GM18867 (cell line): ENCODE measurements at regions not wholly inside any gene's neighbourhood (a gene's known extent, or its start where the extent isn't known, plus 50 kb on each side); places are given as distances from the start of the nearest gene placed in this dataset.

Experiments
- ATAC-seq: cut with Tn5 transposase; IDR thresholded peaks from one replicate; pipeline ENCODE4 v1.9.1; 2021; ENCODE audit warnings: mild to moderate bottlenecking, moderate library complexity; ENCODE audit not compliant: unreplicated experiment

DNA sequence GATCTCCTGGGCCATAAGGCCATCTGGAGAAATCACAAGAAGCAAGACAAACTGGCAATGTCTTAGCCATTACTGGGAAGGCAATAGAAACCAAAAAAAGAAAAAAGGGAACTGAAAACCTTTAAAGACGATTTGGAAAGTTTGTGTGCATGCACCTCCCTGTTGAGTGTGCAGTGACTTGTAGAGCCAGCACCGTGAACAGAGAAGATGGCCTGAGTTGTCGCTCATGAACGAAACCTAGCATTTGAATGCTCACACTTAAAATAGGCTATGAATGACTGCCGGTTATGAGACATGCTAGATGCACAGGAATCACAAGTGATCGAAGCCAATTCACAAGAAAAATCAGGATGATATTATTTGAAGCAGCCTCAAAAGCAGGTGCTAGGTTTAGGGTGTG, 151.3 kb upstream of the ADO start:
- peak; percentile 81 for ATAC-seq

DNA sequence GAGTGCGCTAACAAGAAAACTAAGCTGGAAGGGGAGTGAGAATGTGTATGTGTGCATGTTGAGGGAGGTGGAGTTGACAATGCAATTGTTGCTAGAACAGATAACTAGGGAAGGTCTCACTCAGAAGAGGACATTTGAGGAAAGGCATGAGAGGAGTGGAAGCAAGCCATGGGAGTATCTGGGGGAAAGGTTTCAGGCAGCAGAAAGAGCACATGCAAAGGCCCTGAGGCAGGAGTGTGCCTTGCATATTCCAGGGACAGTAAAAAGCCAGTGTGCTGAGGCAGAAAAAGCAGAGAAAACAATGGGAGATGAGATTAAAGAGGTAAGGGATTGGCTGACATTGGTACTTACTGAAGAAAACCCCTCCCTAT, 149.6 kb upstream of the ADO start:
- ATAC-seq = no peak

DNA sequence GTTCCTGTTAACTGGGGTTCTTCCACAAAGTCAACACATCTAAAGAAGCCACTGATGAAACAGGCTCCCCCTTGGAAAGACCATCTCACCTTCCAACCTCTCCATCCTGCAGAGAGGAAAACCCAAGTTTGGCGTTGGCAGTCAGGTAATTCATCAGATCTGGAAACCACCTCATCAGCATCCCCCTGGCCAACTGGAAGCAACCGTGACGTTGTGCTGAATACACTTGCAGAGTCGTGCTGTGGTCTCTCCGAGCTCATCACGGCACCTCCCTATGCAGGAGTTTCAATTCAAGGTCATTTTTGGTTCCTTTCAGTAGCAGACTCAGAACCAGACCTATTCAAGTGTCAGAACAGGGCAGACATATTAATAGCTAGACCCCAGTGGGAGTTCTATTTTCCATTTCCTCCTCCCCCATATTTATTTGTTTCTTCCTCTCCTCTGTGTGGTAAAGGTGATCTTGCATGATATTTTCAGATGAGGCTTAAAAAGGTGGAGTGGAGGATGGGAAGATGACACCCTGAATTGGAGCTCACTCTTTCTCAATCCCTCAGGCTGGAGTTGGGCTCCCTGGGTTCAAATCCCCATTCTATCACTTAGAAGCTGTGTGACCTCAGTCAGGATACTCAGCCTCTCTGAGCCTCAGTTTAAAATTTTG, 149.1 kb upstream of the ADO start:
- ATAC-seq = peak; percentile 83

DNA sequence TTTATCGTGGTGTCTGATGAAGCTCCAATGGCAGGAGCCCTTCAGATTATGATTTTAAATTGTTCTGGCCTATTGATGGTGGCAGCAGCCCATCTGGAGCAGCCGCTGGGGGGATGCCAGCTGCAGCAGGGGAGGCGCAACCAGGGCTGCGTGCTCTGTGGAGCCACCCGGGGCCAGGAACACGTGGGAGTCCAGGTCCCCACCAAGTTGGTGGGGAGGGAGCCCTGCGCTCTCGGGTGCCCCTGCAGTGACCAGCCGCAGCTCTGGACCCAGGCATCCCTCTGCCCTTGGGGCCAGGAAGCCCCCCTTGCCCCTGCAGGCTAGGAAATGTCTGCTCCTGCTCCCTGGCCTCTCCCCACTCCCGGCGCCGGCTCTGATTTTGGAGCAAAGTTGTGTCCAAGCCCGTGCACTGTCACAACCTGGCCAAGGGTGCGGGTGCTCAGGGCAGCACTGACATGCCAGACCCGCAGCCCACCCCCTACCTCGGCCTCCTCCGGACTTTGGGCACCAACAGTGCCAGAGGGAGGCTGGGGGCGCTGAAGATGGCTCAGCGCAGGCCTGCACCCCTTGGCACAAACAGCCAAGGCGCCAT, 147.2 kb upstream of the ADO start:
- no peak for ATAC-seq

DNA sequence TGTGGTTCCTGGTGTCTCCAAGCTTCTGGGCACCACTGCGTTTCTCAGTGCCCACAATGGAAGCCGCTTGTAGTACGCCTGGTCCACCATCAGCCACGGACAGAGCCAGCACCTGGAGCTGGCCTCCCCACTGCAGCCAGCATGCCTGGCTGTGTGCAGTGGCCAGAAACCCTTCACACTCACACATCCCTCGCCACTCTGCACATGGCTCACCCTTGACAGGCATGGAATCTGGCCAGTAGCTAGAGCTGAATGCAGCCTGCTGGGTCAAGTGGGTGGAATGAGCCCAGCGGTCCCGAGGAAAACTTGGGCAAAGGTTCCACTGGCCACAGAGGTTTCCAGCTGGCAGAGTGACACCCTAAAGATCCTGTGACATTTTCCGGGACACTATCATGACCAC, 146.0 kb upstream of the ADO start:
- ATAC-seq = no peak

DNA sequence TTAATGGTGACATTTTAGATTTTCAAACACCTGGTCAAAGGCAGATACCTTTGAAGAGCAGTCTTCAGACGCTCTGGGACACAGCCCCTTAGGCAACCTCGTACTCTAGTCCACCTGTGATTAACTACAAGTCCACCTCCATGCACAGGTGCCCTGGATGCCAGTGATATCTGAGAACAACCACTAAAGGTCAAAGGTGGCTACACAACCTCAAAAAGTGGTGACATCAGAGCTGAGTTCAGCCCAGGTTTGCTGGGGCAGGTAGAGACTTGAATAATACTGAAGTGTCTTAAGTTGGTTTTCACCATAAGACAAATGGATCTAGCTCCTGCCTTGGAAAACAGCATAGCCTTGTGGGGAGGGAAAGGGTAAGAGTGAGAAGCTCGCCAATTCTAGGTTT, 143.4 kb upstream of the ADO start:
- no peak for ATAC-seq

DNA sequence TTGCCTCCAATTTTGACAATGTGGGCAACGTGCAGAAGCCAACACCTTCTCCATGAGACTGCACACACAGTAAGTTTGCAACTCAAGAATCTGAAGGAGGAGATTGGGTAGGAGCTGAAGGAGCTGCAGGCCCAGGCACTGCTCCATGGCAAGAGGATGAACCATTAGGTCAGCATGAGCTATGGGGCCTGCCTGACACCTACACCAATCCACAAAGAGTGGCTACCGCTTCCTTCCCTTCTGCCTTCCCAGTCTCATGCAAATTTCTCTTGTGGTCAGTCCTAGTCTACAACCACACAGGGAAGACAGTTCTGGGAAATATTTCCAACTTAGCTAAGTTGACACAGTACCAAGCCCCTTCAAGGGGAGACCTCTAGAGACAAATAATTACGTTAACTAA, 142.0 kb upstream of the ADO start:
- no peak for ATAC-seq

DNA sequence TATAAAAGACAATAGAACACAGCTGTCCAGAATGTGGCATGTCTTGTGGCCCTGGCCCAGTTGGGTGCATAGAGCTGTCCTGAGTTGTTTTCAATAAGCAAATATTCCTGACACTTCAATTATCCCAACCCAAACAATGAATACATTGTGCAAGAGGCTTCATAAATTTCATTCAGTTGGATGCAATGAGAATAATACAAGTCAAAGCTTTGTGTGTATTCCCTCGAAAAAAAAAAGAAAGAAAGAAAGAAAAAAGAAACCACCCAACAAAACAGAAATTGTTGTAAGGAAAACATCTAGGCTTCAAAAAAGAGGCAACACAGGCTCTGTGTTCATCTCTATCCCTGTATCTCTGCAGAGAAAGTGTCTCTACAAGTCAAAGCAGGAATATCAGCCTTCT, 138.7 kb upstream of the ADO start:
- ATAC-seq = no peak

DNA sequence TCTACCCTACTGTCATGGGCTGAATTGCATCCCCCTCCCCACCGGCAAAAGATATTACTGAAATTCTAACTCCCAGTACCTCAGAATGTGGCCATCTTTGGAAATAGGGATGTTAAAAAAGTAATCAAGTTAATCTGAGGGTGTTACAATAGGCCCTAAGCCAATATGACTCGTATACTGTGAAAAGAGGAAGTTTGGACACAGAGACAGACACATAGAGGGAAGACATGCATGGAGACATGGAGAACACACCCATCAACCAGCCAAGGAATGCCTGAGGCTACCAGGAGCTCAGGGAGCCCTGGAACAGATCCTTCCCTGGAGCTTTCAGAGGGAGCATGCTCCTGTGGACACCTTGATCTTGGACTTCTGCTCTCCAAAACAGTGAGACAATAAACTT, 138.2 kb upstream of the ADO start:
- ATAC-seq = no peak

DNA sequence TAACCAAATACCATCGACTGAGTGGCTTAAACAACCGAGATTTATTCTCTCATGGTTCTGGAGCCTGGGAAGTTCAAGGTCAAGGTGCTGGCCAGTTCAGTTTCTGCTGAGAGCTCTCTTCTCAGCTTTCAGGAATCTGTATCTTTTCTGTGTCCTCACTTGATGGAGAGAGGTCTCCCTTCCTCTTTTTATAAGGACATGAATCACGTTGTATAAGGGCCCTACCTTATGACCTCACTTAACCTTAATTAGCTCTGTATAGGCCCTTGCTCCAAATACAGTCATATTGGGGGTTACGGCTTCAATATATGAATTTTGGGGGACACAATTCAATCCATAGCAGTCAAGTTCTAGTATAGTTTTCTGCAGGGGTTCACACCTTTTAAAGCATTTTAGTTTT, 135.2 kb upstream of the ADO start:
- no peak for ATAC-seq

DNA sequence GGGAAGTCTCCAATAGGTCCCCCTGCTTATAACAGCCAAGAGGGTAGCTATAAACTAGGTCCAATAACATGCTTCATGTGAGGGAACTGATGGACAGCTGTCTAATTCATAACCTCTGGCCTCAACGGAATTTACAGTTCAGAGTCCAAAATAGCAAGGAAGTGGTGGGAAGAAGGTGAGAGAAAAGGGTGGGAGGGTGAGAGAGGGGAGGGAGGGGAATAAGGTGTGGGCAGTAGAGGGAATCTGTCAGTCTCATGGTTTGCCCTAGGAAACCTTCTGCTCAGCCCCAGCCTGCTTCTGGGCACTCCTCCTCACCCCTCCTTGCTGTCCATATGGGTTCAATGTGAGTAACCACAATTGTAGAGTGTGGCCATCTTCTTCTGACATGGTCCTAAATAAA, 133.4 kb upstream of the ADO start:
- ATAC-seq = no peak

DNA sequence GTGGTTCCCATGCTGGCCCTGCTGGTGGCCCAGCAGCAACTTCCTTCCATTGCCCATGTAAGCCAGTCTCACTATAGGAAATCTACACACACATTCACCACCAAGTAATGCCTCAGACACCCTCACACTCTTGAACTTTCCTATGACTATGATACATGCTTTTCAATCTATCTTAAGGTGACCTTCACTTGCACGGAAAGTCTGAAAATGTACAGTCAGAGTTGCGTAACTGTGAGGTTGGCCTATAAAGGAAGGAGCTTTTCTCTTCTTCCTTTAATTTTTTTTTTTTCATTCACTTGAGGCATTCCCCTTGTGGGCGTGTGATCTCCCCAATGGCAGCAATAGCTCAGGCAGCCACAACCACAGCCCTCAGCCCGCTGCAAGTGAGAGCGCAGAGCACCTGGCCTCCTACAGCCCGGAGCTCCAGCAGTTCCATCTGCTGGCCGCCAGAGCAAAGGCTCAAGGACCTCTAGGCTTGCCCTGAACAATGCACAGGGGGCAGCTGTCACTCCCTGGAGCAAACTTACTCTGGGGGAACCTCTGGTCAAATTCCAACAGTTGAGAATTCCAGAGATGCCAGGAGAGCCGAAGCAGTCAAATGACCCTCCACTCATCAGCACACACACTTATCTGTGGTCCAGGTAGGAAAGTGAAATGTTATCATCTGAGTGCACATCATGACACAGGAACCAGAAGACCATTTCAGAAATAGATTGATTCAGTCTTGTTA, 123.1 kb upstream of the ADO start:
- peak; percentile 95 for ATAC-seq

DNA sequence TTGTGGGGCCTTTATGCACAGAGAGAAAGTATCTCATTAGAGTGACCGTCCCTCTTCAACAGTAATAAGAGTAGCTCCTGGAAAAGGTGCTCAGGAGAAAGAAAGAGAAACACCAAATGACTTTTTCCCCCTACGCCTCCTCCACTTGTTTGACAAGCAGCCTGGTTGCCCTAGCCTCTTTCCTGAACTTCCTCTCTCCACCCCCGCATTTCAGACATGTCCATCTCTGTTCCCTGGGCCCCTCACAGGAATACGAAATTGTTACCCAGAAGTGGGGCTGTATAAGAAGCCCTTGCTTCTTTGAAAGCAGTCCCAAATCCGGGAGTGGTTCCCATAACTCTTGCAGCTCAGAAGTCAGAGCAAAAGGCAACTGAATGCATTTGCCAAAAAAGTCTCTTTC, 119.6 kb upstream of the ADO start:
- no peak for ATAC-seq

DNA sequence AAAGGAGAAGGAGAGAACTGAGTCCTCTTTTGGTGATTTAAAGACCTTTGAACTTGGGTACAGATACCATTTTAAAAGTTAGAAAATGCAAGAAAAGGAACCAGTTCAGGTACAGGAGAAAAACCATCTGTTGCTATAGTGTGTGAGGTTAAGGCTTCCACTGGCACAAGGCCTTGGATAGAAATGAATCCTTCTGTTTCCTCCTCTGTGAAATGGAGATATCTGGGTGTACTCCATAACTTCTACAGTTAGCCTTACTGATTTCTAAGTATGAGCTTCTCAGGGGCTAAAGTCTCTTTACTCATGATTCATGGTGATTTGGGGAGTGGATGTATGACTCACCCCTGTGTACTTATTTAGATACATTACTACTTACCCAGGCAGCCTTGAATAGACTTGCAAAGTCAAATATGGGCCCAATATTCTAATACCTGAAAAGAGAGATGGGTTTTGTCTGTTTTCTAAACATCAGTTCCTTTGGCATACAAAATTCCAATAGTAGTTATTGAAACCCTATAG, 117.2 kb upstream of the ADO start:
- no peak for ATAC-seq

DNA sequence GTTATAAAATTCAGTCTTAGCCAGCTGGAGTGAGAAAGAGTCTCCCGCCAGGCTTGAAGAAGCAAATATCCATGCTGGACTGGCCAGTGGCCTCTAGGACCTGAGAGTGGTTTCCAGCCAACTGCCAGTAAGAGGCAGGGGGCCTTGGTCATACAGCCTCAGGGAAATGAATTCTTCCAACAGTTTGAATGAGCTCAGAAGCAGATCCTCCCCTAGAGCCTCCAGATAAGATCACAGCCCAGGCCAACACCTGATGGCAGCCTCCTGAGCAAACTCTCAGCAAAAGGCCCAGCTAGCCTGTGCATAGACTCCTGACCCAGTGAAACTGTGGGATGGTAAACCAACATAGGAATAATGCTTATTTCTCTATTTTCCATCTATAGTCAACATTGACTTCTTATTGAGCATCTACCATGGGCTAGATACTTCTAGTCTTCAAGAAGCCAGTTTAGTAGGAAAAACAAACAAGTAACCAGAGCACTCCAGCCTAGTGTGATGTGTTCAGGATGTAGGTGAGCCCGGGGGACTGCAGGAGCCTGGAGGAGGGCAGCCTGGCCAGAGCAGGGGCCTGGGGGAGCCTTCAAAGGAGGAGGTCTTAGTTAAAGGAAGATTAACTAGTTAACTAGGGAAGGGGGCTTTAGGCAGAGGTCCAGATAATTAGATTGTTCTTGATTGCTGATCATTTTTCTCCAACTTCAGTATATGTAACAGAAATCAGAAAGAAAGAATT, 115.4 kb upstream of the ADO start:
- ATAC-seq = no peak

DNA sequence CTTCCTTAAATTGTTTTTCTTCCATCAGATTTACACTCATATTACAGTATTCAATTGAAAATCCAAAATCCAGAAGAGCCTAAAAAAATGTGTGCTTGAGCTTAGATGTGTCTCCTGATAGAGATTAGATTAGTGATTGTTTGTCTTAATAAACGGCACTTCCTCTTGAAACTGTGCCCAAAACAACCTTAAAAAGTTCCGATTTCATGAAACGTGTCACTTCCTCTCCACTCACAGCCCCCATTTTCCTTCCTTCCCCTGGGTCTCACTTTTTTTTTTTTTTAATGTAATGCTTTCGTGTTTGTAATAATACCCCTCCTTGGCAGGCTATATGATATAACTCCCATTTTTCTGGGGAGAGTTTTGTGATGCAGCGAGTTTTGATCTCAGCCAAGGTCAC, 114.8 kb upstream of the ADO start:
- ATAC-seq = no peak

DNA sequence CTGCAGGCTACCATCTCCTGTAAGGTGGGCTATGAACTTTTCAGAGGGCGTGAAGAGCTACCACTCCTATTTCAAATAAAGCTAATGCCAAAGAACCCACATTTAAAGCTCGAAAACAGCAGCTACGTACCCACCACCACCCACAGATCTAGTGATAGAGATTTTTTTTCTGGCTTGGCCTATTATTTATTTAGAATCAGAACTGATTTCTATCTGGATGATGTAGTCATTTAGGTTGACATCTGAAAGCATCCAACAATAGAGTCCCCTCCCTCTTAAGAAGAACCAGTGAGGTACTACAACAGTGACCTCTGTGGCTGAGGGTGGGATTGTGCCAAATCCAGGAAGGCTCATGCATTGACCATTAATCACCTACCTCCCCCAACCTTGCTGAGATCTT, 113.8 kb upstream of the ADO start:
- no peak for ATAC-seq

DNA sequence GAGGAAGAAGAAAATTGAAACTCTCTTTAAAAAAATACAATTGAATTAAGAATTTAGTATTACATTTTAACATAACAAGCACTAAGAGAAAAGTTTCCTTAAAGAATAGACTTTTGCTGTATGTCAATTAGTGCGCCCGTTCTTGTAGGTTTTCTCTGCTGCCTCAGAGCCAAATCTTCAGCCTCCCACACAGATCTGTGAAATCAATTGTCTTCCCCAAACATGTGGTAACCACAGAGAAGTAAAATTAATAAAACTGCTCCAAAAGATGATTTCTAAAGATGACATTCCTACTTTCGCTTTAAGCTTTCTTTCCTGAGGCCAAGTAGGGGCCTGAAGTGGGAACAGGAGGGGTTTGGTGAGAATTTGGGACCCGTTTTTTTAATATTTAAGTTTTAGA, 113.2 kb upstream of the ADO start:
- no peak for ATAC-seq

DNA sequence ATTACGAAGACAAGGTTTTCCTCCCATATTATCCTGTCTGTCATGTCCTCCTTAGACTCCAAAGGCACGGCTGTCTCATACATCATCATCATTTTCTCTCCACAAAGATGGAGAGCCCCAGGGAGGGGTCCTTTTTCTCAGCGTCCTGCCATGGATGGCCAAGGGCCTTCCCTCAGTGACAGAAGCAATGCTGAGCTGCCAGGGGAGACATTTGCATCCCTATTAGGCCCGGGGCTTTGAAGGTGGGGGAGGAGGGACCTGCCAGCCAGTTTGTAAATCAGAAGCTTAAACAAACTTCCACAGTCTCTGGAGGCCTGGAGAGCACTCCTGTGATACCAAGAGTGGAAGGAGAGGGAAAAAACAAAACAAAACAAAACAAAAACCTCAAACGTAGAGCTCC, 112.4 kb upstream of the ADO start:
- no peak for ATAC-seq

DNA sequence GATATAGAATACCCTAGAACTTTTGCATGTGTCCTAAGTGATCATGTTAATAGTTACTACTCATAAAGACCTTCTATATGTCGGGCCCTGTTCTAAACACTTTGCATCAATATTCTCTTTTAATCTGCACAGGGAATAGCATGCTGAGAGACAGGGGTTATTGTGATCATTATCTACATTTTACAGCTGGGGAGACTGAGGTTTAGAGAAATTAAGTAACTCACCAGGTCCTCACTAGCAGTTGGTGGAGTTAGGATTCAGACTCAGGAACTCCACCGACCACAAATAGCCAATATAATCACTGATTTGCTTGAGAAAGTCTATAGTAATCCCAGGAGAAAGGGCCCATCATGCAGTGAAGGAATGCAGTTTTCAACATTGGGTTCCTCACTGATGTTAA, 111.2 kb upstream of the ADO start:
- no peak for ATAC-seq

DNA sequence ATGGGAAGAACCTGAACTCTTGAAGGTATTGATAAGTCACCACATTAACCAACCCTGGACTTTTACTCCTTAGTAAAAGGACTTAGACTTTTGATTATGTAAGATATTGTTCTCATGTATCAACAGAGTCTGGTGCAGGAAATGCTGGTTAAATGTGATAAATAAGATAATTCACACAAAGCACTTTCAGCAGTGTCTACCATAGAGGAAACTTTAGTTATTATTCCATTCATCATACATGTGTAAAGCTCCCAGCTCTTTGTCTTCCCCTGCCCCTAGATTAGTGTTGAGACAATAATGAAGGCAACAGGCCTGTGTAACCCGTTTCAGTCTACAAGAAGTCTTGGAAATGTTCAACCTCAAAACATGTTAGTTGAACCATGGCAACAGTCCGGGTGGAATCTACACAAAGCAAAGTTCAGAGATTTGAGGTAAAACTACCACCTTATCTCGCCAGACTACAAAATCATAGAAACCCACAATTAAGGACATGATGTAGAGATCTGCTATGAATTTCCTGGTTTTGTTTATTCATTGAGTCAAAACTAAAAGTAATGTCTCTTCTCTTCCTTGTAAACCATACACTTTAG, 109.9 kb upstream of the ADO start:
- no peak for ATAC-seq
